ENCODE measurements at regions not wholly inside any gene's neighbourhood (a gene's known extent, or its start where the extent isn't known, plus 50 kb on each side); places are given as distances from the start of the nearest gene placed in this dataset.

DNA sequence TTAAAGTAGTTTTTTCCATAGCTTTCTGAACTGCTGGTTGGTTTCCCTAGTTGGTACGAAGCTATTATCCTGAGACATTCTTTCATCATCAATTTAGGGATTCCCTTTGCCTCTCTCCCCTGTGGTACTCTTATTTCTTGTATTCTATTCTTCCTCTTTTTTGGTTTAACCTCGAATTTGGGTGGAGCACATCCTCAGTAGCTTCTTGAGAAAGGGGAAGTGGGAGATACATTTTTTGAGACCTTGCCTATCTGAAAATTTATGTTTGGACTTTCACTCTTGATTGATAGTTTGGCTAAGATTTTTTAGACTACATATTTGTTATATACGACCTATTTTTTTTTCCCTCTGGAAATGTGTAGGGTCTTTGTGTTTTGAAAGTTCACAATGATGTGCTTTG lies 121.7 kb upstream of the ZBED5 start:
- FAIRE-seq (no peak), DNase-seq (ENCODE audit: low read depth, low spot score) (no peak), ATAC-seq (no peak)
- 3% methylated on average over 3 of the region's 3 CpGs for WGBS (ENCODE audit: insufficient coverage, insufficient replicate concordance, low lambda C conversion rate, missing lambda C conversion rate)
- Histone ChIP-seq H3K9ac (ENCODE audit: control insufficient read depth, insufficient read depth, low read length) (no peak overlapping the region), H2AFZ (ENCODE audit: control insufficient read depth, low read depth, low read length) (no peak overlapping the region), H3K27me3 (replicated peaks in 1 of 2; ENCODE audit: control insufficient read depth in 2 of 2, insufficient read depth in 2 of 2, low read length in 1 of 2) (no peaks in the 10 kb centered on the region), H3K4me1 (ENCODE audit: control insufficient read depth, insufficient read depth, low read length) (0 out of 2 replicates have a peak, but pooled peaks cover 4% of the 10 kb centered on the region), H3K79me2 (ENCODE audit: control insufficient read depth, insufficient read depth, low read length) (no peaks in the 10 kb centered on the region), H3K4me2 (ENCODE audit: control insufficient read depth, insufficient read depth) (no peak overlapping the region), H3K4me3 (no peak overlapping the region), H4K20me1 (ENCODE audit: control insufficient read depth, insufficient read depth) (no peaks in the 10 kb centered on the region), H3K27ac (ENCODE audit: control insufficient read depth, insufficient read depth) (no peak overlapping the region), H3K36me3 (ENCODE audit: control insufficient read depth in 2 of 2, insufficient read depth in 2 of 2, low read length in 1 of 2) (no peaks in the 10 kb centered on the region), H3K9me3 (replicated peaks; ENCODE audit: control insufficient read depth, insufficient read depth, low read length) (no peaks in the 10 kb centered on the region)
- no TSS peak for BruUV-seq (replicated peaks)
- intact Hi-C loops (cut with micrococcal nuclease; ENCODE audit: unreplicated experiment) = no loop called here
- SMC1A ChIA-PET (ENCODE audit: uncharacterized antibody, unreplicated experiment) = no interaction called here
- CTCF ChIA-PET = interaction anchor here (1.3 to 1.5 kb wide), 2 partner anchors 11 to 26 kb away, joined by 3 to 4 read pairs; no protein-coding TSS in a partner anchor
- POLR2A ChIA-PET = no interaction called here
- RAD21 ChIA-PET (ENCODE audit: unreplicated experiment) = no interaction called here
- in situ Hi-C loops (cut with MboI) = no loop called here
- TF ChIP-seq, protein P1, sequence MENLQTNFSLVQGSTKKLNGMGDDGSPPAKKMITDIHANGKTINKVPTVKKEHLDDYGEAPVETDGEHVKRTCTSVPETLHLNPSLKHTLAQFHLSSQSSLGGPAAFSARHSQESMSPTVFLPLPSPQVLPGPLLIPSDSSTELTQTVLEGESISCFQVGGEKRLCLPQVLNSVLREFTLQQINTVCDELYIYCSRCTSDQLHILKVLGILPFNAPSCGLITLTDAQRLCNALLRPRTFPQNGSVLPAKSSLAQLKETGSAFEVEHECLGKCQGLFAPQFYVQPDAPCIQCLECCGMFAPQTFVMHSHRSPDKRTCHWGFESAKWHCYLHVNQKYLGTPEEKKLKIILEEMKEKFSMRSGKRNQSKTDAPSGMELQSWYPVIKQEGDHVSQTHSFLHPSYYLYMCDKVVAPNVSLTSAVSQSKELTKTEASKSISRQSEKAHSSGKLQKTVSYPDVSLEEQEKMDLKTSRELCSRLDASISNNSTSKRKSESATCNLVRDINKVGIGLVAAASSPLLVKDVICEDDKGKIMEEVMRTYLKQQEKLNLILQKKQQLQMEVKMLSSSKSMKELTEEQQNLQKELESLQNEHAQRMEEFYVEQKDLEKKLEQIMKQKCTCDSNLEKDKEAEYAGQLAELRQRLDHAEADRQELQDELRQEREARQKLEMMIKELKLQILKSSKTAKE (IDR thresholded peaks at IDR 0.05; ENCODE audit: low read depth, poor library complexity, severe bottlenecking) = no peak
- no peak for TF ChIP-seq NFXL1 (IDR thresholded peaks at IDR 0.05; ENCODE audit: borderline replicate concordance)
- peak; percentile 89 for TF ChIP-seq SPI1 (IDR thresholded peaks at IDR 0.05; ENCODE audit: borderline replicate concordance, insufficient read depth, low read depth, low read length)

DNA sequence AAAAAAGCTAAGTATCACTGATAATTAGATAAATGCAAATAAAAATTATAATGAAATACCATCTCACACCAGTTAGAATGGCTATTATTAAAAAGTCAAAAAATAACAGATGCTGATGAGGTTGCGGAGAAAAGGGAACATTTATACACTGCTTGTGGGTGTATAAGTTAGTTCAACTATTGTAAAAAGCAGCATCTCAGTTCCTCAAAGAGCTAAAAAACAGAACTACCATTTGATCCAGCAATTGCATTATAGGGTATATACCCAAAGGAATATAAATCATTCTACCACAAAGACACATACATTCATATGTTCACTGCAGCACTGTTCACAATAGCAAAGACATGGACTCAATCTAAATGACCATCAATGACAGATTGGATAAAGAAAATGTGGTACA lies 120.3 kb upstream of the ZBED5 start:
- Histone ChIP-seq H3K4me2 (ENCODE audit: control insufficient read depth, insufficient read depth) (no peak overlapping the region), H3K4me3 (no peak overlapping the region), H3K27ac (ENCODE audit: control insufficient read depth, insufficient read depth) (no peak overlapping the region), H2AFZ (ENCODE audit: control insufficient read depth, low read depth, low read length) (no peak overlapping the region), H3K9ac (ENCODE audit: control insufficient read depth, insufficient read depth, low read length) (no peak overlapping the region), H3K9me3 (replicated peaks; ENCODE audit: control insufficient read depth, insufficient read depth, low read length) (no peaks in the 10 kb centered on the region), H4K20me1 (ENCODE audit: control insufficient read depth, insufficient read depth) (no peaks in the 10 kb centered on the region), H3K27me3 (replicated peaks in 1 of 2; ENCODE audit: control insufficient read depth in 2 of 2, insufficient read depth in 2 of 2, low read length in 1 of 2) (no peaks in the 10 kb centered on the region), H3K4me1 (ENCODE audit: control insufficient read depth, insufficient read depth, low read length) (0 out of 2 replicates have a peak, but pooled peaks cover 4% of the 10 kb centered on the region), H3K79me2 (ENCODE audit: control insufficient read depth, insufficient read depth, low read length) (no peaks in the 10 kb centered on the region), H3K36me3 (ENCODE audit: control insufficient read depth in 2 of 2, insufficient read depth in 2 of 2, low read length in 1 of 2) (no peaks in the 10 kb centered on the region)
- 100% methylated on average over 1 of the region's 1 CpG for WGBS (ENCODE audit: insufficient coverage, insufficient replicate concordance, low lambda C conversion rate, missing lambda C conversion rate)
- ChIA-PET RAD21 (ENCODE audit: unreplicated experiment) (no interaction called here), CTCF (interaction anchor here (0.9 to 1.6 kb wide), 2 partner anchors 10 to 50 kb away, joined by 3 read pairs; no protein-coding TSS in a partner anchor), SMC1A (ENCODE audit: uncharacterized antibody, unreplicated experiment) (no interaction called here), POLR2A (no interaction called here)
- FAIRE-seq (no peak), ATAC-seq (no peak), DNase-seq (ENCODE audit: low read depth, low spot score) (no peak)
- in situ Hi-C loops (cut with MboI) = no loop called here
- intact Hi-C loops (cut with micrococcal nuclease; ENCODE audit: unreplicated experiment) = no loop called here
- BruUV-seq (replicated peaks) = no TSS peak
- TF ChIP-seq NR2F1 (conservative IDR thresholded peaks at IDR 0.05) (no peak), TBL1XR1 (IDR thresholded peaks at IDR 0.05; ENCODE audit: low read depth, low read length) (no peak), JUND (IDR thresholded peaks at IDR 0.05; ENCODE audit: low read depth, low read length) (no peak), ZNF207 (IDR thresholded peaks at IDR 0.05; ENCODE audit: borderline replicate concordance) (no peak), SREBF1 (IDR thresholded peaks at IDR 0.05; ENCODE audit: low read length) (no peak), SUZ12 (IDR thresholded peaks at IDR 0.05; ENCODE audit: unreplicated experiment) (no peak), SIX5 (IDR thresholded peaks at IDR 0.05; ENCODE audit: low read depth, low read length, severe bottlenecking) (no peak), YY1 (IDR thresholded peaks at IDR 0.05; ENCODE audit: low read depth, low read length) (no peak)
- TF ChIP-seq, protein P2, sequence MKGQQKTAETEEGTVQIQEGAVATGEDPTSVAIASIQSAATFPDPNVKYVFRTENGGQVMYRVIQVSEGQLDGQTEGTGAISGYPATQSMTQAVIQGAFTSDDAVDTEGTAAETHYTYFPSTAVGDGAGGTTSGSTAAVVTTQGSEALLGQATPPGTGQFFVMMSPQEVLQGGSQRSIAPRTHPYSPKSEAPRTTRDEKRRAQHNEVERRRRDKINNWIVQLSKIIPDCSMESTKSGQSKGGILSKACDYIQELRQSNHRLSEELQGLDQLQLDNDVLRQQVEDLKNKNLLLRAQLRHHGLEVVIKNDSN (IDR thresholded peaks at IDR 0.05; ENCODE audit: borderline replicate concordance, extremely low read length, insufficient read depth, low read depth, low read length) = no peak
- TF ChIP-seq, protein P3, sequence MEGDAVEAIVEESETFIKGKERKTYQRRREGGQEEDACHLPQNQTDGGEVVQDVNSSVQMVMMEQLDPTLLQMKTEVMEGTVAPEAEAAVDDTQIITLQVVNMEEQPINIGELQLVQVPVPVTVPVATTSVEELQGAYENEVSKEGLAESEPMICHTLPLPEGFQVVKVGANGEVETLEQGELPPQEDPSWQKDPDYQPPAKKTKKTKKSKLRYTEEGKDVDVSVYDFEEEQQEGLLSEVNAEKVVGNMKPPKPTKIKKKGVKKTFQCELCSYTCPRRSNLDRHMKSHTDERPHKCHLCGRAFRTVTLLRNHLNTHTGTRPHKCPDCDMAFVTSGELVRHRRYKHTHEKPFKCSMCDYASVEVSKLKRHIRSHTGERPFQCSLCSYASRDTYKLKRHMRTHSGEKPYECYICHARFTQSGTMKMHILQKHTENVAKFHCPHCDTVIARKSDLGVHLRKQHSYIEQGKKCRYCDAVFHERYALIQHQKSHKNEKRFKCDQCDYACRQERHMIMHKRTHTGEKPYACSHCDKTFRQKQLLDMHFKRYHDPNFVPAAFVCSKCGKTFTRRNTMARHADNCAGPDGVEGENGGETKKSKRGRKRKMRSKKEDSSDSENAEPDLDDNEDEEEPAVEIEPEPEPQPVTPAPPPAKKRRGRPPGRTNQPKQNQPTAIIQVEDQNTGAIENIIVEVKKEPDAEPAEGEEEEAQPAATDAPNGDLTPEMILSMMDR (IDR thresholded peaks at IDR 0.05 in 2 of 3, conservative IDR thresholded peaks at IDR 0.05 in 1 of 3; ENCODE audit: control insufficient read depth in 2 of 3, extremely low read depth in 1 of 3, insufficient read depth in 1 of 3, low read depth in 3 of 3, low read length in 3 of 3) = no peak
